AG09319 (cell line): ENCODE measurements at regions not wholly inside any gene's neighbourhood (a gene's known extent, or its start where the extent isn't known, plus 50 kb on each side); places are given as distances from the start of the nearest gene placed in this dataset.
"Not testable (repeated sequence)": the region's sequence is repeated elsewhere in the genome, so short reads cannot be mapped to it uniquely, and the experiment has no call there.

ENCODE experiments used
- DNase-seq: peaks from one replicate; pipeline ENCODE4 v3.0.0-alpha.2; 2010; ENCODE audit warnings: low read depth; ENCODE audit errors: extremely low read depth
- CTCF ChIP-seq: IDR thresholded peaks from 2 replicates; pipeline ENCODE4 v1.5.1; 2011; ENCODE audit warnings: low read depth, mild to moderate bottlenecking, inconsistent platforms, low read length, moderate library complexity

- no peak for DNase-seq
- no peak for TF ChIP-seq CTCF
Observed at GRCh38 chr10:9577746-9578145, 1439.9 kb upstream of the CELF2 start.

GRCh38 chr10:9579110-9579705, 1438.5 kb upstream of the CELF2 start:
- TF ChIP-seq CTCF = no peak
- DNase-seq = no peak

- not testable (repeated sequence) for DNase-seq
Observed at GRCh38 chr10:9582803-9583202, 1434.9 kb upstream of the CELF2 start.

- DNase-seq = no peak
Observed at GRCh38 chr10:9596368-9596920, 1421.2 kb upstream of the CELF2 start.

GRCh38 chr10:9602998-9603397, 1414.7 kb upstream of the CELF2 start:
- TF ChIP-seq CTCF = no peak
- DNase-seq = no peak

More at GRCh38 chr10:9596368-9596920, 1421.2 kb upstream of the CELF2 start:
- no peak for TF ChIP-seq CTCF

- TF ChIP-seq CTCF = no peak
- no peak for DNase-seq
Observed at GRCh38 chr10:9603972-9604371, 1413.7 kb upstream of the CELF2 start.

- no peak for DNase-seq
- no peak for TF ChIP-seq CTCF
Observed at GRCh38 chr10:9605231-9605630, 1412.4 kb upstream of the CELF2 start.

GRCh38 chr10:9608602-9609001, 1409.1 kb upstream of the CELF2 start:
- peak; percentile 41 for TF ChIP-seq CTCF

More at GRCh38 chr10:9608602-9609001, 1409.1 kb upstream of the CELF2 start:
- DNase-seq = no peak
